Right atrium auricular region (tissue), 2 donors: ENCODE measurements at regions not wholly inside any gene's neighbourhood (a gene's known extent, or its start where the extent isn't known, plus 50 kb on each side); places are given as distances from the start of the nearest gene placed in this dataset.

ENCODE experiments used
- DNase-seq: peaks from one replicate; pipeline ENCODE4 v3.0.0-alpha.2; 2019; ENCODE audit warnings: low spot score
- H3K27ac ChIP-seq, 2 donors: fragments of 200-600 bp; sonication (generic); 1 replicate in 1 of 2; 2 replicates in 1 of 2; pipeline ENCODE4 v1.5.1; 2016 to 2019
- H3K27me3 ChIP-seq, 2 donors: fragments of 200-600 bp; sonication (generic); one replicate each; pipeline versions ENCODE4 v1.5.1 to v1.6.0; 2017 to 2019
- H3K36me3 ChIP-seq: fragments of 200-600 bp; sonication (generic); one replicate; pipeline ENCODE4 v1.5.1; 2016
- H3K4me1 ChIP-seq, 2 donors: fragments of 200-600 bp; sonication (generic); one replicate each; pipeline versions ENCODE4 v1.5.1 to v1.6.0; 2017 to 2019
- H3K4me3 ChIP-seq, 2 donors: fragments of 200-600 bp; sonication (generic); 1 replicate in 1 of 2; 2 replicates in 1 of 2; pipeline ENCODE4 v1.5.1; 2017 to 2019; ENCODE audit warnings: mild to moderate bottlenecking in 1 of 2, moderate library complexity in 1 of 2
- H3K9me3 ChIP-seq, 2 donors: fragments of 200-600 bp; sonication (generic); one replicate each; pipeline ENCODE4 v1.5.1; 2019
- CTCF ChIP-seq, 2 donors: fragments of 200-600 bp; sonication (generic); IDR thresholded peaks; one replicate each; pipeline ENCODE4 v1.5.1; 2019; ENCODE audit warnings: antibody characterized with exemption in 2 of 2

GRCh38 chr1:163774401-163774945 is 452.7 kb downstream of the NUF2 start:
- H3K4me1 ChIP-seq = no peaks in the 10 kb centered on the region
- H3K27me3 ChIP-seq = no peaks in the 10 kb centered on the region
- no peak for TF ChIP-seq CTCF (IDR thresholded peaks at IDR 0.05)
- no peak overlapping the region for H3K27ac ChIP-seq
- peaks cover 0 to 2% of the 10 kb centered on the region in 2 donors for H3K9me3 ChIP-seq
- H3K36me3 ChIP-seq = no peaks in the 10 kb centered on the region
- no peak overlapping the region for H3K4me3 ChIP-seq
- DNase-seq = no peak

DNA sequence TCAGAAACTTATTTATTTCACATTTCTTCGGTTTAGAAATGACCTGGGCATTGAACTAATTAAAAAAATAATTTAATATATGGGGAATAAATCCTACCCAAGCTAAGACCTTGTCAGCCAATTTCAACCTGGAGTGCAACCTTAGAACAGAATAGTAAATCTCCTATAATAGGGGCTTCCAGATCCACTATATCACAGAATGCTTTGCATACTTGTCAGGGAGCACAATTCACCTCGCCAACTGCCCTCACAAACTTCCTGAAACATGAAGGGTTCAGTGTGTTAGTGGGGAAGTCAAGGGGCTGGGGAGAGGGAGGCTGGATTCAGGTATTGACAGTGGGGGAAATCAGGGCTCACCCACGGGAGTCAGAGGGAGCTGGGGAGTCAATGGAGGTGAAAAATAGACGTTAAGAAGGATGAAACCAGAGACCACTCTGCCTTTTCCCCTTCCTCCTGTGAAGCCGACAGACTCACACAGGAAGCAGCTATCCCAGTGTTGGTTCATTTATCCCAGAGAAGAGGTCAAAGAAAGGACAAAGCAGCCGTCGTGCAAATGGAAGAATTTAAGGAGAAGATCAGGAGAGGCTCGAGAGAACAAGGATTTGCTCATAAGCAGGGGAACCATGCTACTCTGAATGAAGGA is 453.3 kb downstream of the NUF2 start:
- Histone ChIP-seq H3K27ac (no peak overlapping the region), H3K4me1 (no peaks in the 10 kb centered on the region), H3K4me3 (no peak overlapping the region), H3K27me3 (no peaks in the 10 kb centered on the region), H3K36me3 (no peaks in the 10 kb centered on the region), H3K9me3 (peaks cover under 1 to 6% of the 10 kb centered on the region in 2 donors)
- DNase-seq = no peak
- no peak for TF ChIP-seq CTCF (IDR thresholded peaks at IDR 0.05)

DNA sequence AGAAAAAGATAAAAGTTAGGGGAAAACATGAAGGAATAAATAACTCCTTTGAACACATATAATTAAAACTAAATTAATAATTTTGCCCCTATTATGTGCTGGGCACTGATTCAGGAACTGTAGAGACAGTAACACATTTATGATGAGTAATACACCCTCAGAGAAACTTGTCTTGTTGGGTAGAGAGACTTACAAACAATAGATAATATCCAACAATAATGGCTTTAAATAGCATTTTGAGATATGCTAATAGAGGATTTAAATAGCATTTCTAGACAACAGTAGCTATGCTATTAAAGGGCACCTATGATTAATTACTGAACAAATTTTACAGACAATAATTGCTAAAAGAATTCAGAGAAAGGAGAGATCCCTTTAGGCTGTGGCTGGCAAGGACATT is 455.5 kb downstream of the NUF2 start:
- Histone ChIP-seq H3K27ac (no peak overlapping the region), H3K9me3 (peaks cover 4 to 27% of the 10 kb centered on the region in 2 donors), H3K4me1 (no peaks in the 10 kb centered on the region), H3K4me3 (no peak overlapping the region), H3K36me3 (no peaks in the 10 kb centered on the region), H3K27me3 (no peaks in the 10 kb centered on the region)
- no peak for DNase-seq
- TF ChIP-seq CTCF (IDR thresholded peaks at IDR 0.05) = no peak

GRCh38 chr1:163781146-163781545 is 459.4 kb downstream of the NUF2 start:
- Histone ChIP-seq H3K27ac (no peak overlapping the region), H3K9me3 (peaks cover 4 to 29% of the 10 kb centered on the region in 2 donors), H3K4me3 (no peak overlapping the region), H3K4me1 (no peaks in the 10 kb centered on the region), H3K36me3 (no peaks in the 10 kb centered on the region), H3K27me3 (no peaks in the 10 kb centered on the region)
- TF ChIP-seq CTCF (IDR thresholded peaks at IDR 0.05) = no peak
- no peak for DNase-seq

GRCh38 chr1:163785868-163786405 is 464.2 kb downstream of the NUF2 start:
- no peak overlapping the region for H3K27ac ChIP-seq
- H3K36me3 ChIP-seq = no peaks in the 10 kb centered on the region
- H3K9me3 ChIP-seq = peaks cover 0 to 14% of the 10 kb centered on the region in 2 donors
- DNase-seq = no peak
- no peaks in the 10 kb centered on the region for H3K4me1 ChIP-seq
- no peak overlapping the region for H3K4me3 ChIP-seq
- TF ChIP-seq CTCF (IDR thresholded peaks at IDR 0.05) = no peak
- H3K27me3 ChIP-seq = no peaks in the 10 kb centered on the region
